H1 (cell line): ENCODE measurements at regions not wholly inside any gene's neighbourhood (a gene's known extent, or its start where the extent isn't known, plus 50 kb on each side); places are given as distances from the start of the nearest gene placed in this dataset.

ENCODE experiments used
- CEBPB ChIP-seq: IDR thresholded peaks from 2 replicates; pipeline ENCODE4 v1.6.1; 2012; ENCODE audit warnings: low read depth, low read length
- EP300 ChIP-seq, 2 experiments: IDR thresholded peaks; 1 replicate in 1 of 2; 2 replicates in 1 of 2; pipeline ENCODE4 v1.6.1; 2011 to 2012; ENCODE audit warnings: low read depth in 2 of 2, low read length in 2 of 2, mild to moderate bottlenecking in 2 of 2, borderline replicate concordance in 1 of 2, inconsistent platforms in 1 of 2, moderate library complexity in 1 of 2
- RAD21 ChIP-seq, 2 experiments: IDR thresholded peaks in 1 of 2; conservative IDR thresholded peaks in 1 of 2; 2 replicates each; pipeline ENCODE4 v1.6.1; 2011; ENCODE audit warnings: low read depth in 2 of 2, low read length in 2 of 2, improper control_type of control experiment in 1 of 2, inconsistent platforms in 1 of 2, mild to moderate bottlenecking in 1 of 2, moderate library complexity in 1 of 2
- SRF ChIP-seq: IDR thresholded peaks from 2 replicates; pipeline ENCODE4 v1.6.1; 2011; ENCODE audit warnings: mild to moderate bottlenecking, low read depth, low read length, moderate library complexity
- TAF1 ChIP-seq: IDR thresholded peaks from 2 replicates; pipeline ENCODE4 v1.6.1; 2011; ENCODE audit warnings: mild to moderate bottlenecking, low read depth, low read length
- TEAD4 ChIP-seq: IDR thresholded peaks from 2 replicates; pipeline ENCODE4 v1.6.1; 2012; ENCODE audit warnings: low read depth, low read length, inconsistent platforms, mixed read lengths
- TF ChIP-seq, protein P1 (sequence below), 3 experiments: IDR thresholded peaks; 1 replicate in 2 of 3; 2 replicates in 1 of 3; pipeline versions ENCODE4 v1.5.1 to v1.6.1; 2011; ENCODE audit warnings: low read length in 3 of 3, mild to moderate bottlenecking in 3 of 3, inconsistent platforms in 2 of 3, low read depth in 1 of 3, moderate library complexity in 1 of 3; ENCODE audit not compliant: insufficient read depth in 1 of 3; ENCODE audit errors: control extremely low read depth in 1 of 3

DNA sequence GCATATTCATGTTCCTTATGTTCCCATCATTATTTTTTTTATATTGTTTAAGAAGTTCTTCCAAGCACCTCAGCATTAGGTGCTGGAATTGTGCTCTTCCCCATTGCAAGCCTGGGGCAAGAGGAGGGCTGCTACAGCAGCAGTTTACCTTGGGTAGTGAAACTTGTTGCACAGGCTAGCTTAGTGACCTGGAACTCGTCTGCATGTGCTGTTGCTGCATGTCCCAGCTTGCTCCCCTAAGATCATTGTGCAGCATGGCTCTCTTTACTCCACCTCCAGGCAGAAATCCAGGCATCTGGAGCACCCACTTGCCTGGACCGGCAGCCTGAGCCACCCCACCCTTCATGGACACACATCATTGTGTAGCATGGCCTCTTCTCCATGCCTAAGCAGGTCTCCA lies 776.0 kb downstream of the GLUD2 start:
- no peak for TF ChIP-seq TAF1
- no peak for TF ChIP-seq CEBPB
- TF ChIP-seq, protein P1, sequence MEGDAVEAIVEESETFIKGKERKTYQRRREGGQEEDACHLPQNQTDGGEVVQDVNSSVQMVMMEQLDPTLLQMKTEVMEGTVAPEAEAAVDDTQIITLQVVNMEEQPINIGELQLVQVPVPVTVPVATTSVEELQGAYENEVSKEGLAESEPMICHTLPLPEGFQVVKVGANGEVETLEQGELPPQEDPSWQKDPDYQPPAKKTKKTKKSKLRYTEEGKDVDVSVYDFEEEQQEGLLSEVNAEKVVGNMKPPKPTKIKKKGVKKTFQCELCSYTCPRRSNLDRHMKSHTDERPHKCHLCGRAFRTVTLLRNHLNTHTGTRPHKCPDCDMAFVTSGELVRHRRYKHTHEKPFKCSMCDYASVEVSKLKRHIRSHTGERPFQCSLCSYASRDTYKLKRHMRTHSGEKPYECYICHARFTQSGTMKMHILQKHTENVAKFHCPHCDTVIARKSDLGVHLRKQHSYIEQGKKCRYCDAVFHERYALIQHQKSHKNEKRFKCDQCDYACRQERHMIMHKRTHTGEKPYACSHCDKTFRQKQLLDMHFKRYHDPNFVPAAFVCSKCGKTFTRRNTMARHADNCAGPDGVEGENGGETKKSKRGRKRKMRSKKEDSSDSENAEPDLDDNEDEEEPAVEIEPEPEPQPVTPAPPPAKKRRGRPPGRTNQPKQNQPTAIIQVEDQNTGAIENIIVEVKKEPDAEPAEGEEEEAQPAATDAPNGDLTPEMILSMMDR (IDR thresholded peaks at IDR 0.05; ENCODE audit: control extremely low read depth in 1 of 3, insufficient read depth in 1 of 3, low read depth in 1 of 3, low read length in 3 of 3): no peak
- TF ChIP-seq TEAD4: no peak
- TF ChIP-seq EP300 (IDR thresholded peaks at IDR 0.05; ENCODE audit: borderline replicate concordance in 1 of 2, low read depth in 2 of 2, low read length in 2 of 2): no peak
- no peak for TF ChIP-seq SRF
- no peak for TF ChIP-seq RAD21 (IDR thresholded peaks at IDR 0.05 in 1 of 2, conservative IDR thresholded peaks at IDR 0.05 in 1 of 2; ENCODE audit: low read depth in 2 of 2, low read length in 2 of 2)
